Gastrocnemius medialis (tissue), 4 donors: ENCODE measurements at regions not wholly inside any gene's neighbourhood (a gene's known extent, or its start where the extent isn't known, plus 50 kb on each side); places are given as distances from the start of the nearest gene placed in this dataset.

Experiments
- POLR2A ChIP-seq, 2 donors: fragments of 450-650 bp; IDR thresholded peaks; one replicate each; pipeline ENCODE4 v1.6.1; 2017; ENCODE audit warnings: antibody characterized with exemption in 2 of 2, mild to moderate bottlenecking in 2 of 2, moderate library complexity in 2 of 2
- TF ChIP-seq, protein P1 (sequence below), 5 experiments: fragments of 450-650 bp in 3 of 5; fragments of 200-600 bp in 2 of 5; sonication (generic) in 2 of 5; IDR thresholded peaks in 4 of 5; conservative IDR thresholded peaks in 1 of 5; 1 replicate in 4 of 5; 2 replicates in 1 of 5; pipeline ENCODE4 v1.5.1; 2016 to 2019; ENCODE audit warnings: antibody characterized with exemption in 5 of 5, mild to moderate bottlenecking in 3 of 5, moderate library complexity in 3 of 5

DNA sequence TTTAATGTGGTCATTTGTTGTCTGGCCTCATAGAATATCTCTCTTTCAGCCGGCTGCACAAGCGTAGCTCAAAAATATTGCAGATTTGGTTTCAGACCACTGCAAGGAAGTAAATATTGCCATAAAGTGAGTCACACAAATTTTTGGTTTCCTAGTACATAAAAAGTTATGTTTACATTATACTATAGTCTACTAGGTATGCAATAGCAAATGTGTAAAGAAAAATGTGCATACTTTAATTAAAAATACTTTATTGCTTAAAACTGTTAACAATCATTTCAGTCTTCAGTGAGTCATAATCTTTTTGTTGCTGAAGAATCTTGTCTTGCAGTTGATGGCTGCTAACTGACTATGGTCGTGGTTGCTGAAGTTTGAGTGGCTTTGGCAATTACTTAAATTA lies 425.1 kb upstream of the ROBO1 start:
- TF ChIP-seq POLR2A (IDR thresholded peaks at IDR 0.05), result no peak
- TF ChIP-seq, protein P1, sequence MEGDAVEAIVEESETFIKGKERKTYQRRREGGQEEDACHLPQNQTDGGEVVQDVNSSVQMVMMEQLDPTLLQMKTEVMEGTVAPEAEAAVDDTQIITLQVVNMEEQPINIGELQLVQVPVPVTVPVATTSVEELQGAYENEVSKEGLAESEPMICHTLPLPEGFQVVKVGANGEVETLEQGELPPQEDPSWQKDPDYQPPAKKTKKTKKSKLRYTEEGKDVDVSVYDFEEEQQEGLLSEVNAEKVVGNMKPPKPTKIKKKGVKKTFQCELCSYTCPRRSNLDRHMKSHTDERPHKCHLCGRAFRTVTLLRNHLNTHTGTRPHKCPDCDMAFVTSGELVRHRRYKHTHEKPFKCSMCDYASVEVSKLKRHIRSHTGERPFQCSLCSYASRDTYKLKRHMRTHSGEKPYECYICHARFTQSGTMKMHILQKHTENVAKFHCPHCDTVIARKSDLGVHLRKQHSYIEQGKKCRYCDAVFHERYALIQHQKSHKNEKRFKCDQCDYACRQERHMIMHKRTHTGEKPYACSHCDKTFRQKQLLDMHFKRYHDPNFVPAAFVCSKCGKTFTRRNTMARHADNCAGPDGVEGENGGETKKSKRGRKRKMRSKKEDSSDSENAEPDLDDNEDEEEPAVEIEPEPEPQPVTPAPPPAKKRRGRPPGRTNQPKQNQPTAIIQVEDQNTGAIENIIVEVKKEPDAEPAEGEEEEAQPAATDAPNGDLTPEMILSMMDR (IDR thresholded peaks at IDR 0.05 in 4 of 5, conservative IDR thresholded peaks at IDR 0.05 in 1 of 5), result no peak
